GM12878 (cell line): ENCODE measurements at regions not wholly inside any gene's neighbourhood (a gene's known extent, or its start where the extent isn't known, plus 50 kb on each side); places are given as distances from the start of the nearest gene placed in this dataset.

Experiments used
- ATAC-seq: fragments of 200-7000 bp; cut with Tn5 transposase; 3 replicates; pipeline ENCODE4 v1.9.1; 2020; ENCODE audit warnings: mild to moderate bottlenecking, moderate library complexity
- BruUV-seq: library from RNA; stranded (reverse); fragments of 400-500 nt; replicated peaks from 2 replicates; lab custom pipeline; 2021; lab: Mats Ljungman, UMichigan
- CTCF ChIA-PET: fragments of 300-600 bp; sonication (Branson Sonifier 250); formaldehyde crosslinking; extraction: SDS; loops from one replicate; lab custom pipeline; 2021; ENCODE audit warnings: inconsistent platforms; lab: Yijun Ruan, JAX
- POLR2A ChIA-PET: fragments of 350-600 bp; formaldehyde crosslinking; extraction: SDS; loops from one replicate; lab custom pipeline; 2021; ENCODE audit warnings: inconsistent platforms; lab: Charles Lee
- RAD21 ChIA-PET: fragments of 300-600 bp; sonication (Branson Sonifier 250); formaldehyde crosslinking; loops from one replicate; lab custom pipeline; 2023; ENCODE audit warnings: antibody characterized with exemption; ENCODE audit not compliant: unreplicated experiment; lab: Charles Lee
- SMC1A ChIA-PET: fragments of 300-600 bp; sonication (Branson Sonifier 250); formaldehyde crosslinking; loops from one replicate; lab custom pipeline; 2023; ENCODE audit not compliant: unreplicated experiment, uncharacterized antibody; lab: Charles Lee
- DNase-seq: peaks from one replicate; pipeline ENCODE4 v3.0.0-alpha.2; 2011; ENCODE audit warnings: low read depth, low spot score
- FAIRE-seq: peaks from 3 replicates; lab custom pipeline; 2011; peaks lifted over from hg19 to GRCh38; lab: Jason Lieb, UNC
- H2AFZ ChIP-seq: 2 replicates; pipeline ENCODE4 v1.6.0; 2011; ENCODE audit warnings: low read depth, low read length, control low read depth; ENCODE audit not compliant: control insufficient read depth
- H3K27ac ChIP-seq: 2 replicates; pipeline ENCODE4 v1.5.1; 2011; ENCODE audit warnings: control low read depth; ENCODE audit not compliant: control insufficient read depth, insufficient read depth
- H3K27me3 ChIP-seq, 2 experiments: replicated peaks in 1 of 2; 2 replicates each; pipeline versions ENCODE4 v1.6.0 to v1.6.1; 2011; ENCODE audit warnings: low read length in 1 of 2; ENCODE audit not compliant: control insufficient read depth in 2 of 2, insufficient read depth in 2 of 2
- H3K36me3 ChIP-seq, 2 experiments: 2 replicates each; pipeline ENCODE4 v1.5.1; 2011; ENCODE audit warnings: low read length in 1 of 2; ENCODE audit not compliant: control insufficient read depth in 2 of 2, insufficient read depth in 2 of 2
- H3K4me1 ChIP-seq: 2 replicates; pipeline ENCODE4 v1.6.1; 2011; ENCODE audit warnings: mild to moderate bottlenecking, low read length, moderate library complexity, mixed read lengths; ENCODE audit not compliant: control insufficient read depth, insufficient read depth
- H3K4me2 ChIP-seq: 2 replicates; pipeline ENCODE4 v1.6.0; 2011; ENCODE audit warnings: control low read depth; ENCODE audit not compliant: control insufficient read depth, insufficient read depth
- H3K4me3 ChIP-seq: fragments of 200-600 bp; sonication (generic); 2 replicates; pipeline ENCODE4 v1.5.1; 2016
- H3K79me2 ChIP-seq: 2 replicates; pipeline ENCODE4 v1.6.0; 2011; ENCODE audit warnings: low read length; ENCODE audit not compliant: control insufficient read depth, insufficient read depth
- H3K9ac ChIP-seq: 2 replicates; pipeline ENCODE4 v1.8.0; 2011; ENCODE audit warnings: low read length, control low read depth, mixed read lengths; ENCODE audit not compliant: control insufficient read depth, insufficient read depth
- H3K9me3 ChIP-seq: replicated peaks from 3 replicates; pipeline ENCODE4 v1.5.1; 2011; ENCODE audit warnings: mild to moderate bottlenecking, low read length; ENCODE audit not compliant: control insufficient read depth, insufficient read depth
- H4K20me1 ChIP-seq: 2 replicates; pipeline ENCODE4 v1.6.0; 2011; ENCODE audit not compliant: control insufficient read depth, insufficient read depth
- BCL3 ChIP-seq: IDR thresholded peaks from 2 replicates; pipeline ENCODE4 v1.6.1; 2011; ENCODE audit warnings: borderline replicate concordance, low read depth, mild to moderate bottlenecking, moderate library complexity, low read length; ENCODE audit not compliant: insufficient read depth, poor library complexity, severe bottlenecking
- EP300 ChIP-seq, 2 experiments: fragments of 150-350 bp in 1 of 2; IDR thresholded peaks; 2 replicates each; pipeline ENCODE4 v1.6.1; 2011 to 2012; ENCODE audit warnings: low read depth in 2 of 2, low read length in 2 of 2, borderline replicate concordance in 1 of 2, improper control_type of control experiment in 1 of 2, inconsistent platforms in 1 of 2; ENCODE audit not compliant: control insufficient read depth in 1 of 2
- HCFC1 ChIP-seq: fragments of 150-350 bp; IDR thresholded peaks from 2 replicates; pipeline ENCODE4 v1.6.1; 2014; ENCODE audit warnings: low read length
- KAT2A ChIP-seq: conservative IDR thresholded peaks from 2 replicates; pipeline ENCODE4 v1.6.1; 2011; ENCODE audit warnings: low read depth, low read length; ENCODE audit not compliant: control insufficient read depth
- KDM1A ChIP-seq: fragments of 200-600 bp; sonication (generic); IDR thresholded peaks from 2 replicates; pipeline ENCODE4 v1.6.1; 2016; ENCODE audit warnings: borderline replicate concordance
- NKRF ChIP-seq: fragments of 450-650 bp; conservative IDR thresholded peaks from 2 replicates; pipeline ENCODE4 v1.6.1; 2017; ENCODE audit warnings: mild to moderate bottlenecking, moderate library complexity
- PAX8 ChIP-seq: fragments of 450-650 bp; IDR thresholded peaks from 2 replicates; pipeline ENCODE4 v1.6.1; 2017; ENCODE audit warnings: mild to moderate bottlenecking, moderate library complexity
- POLR2AphosphoS5 ChIP-seq: IDR thresholded peaks from 2 replicates; pipeline ENCODE4 v1.6.1; 2011; ENCODE audit warnings: mild to moderate bottlenecking, low read length, inconsistent platforms
- SP1 ChIP-seq: IDR thresholded peaks from one replicate; pipeline ENCODE4 v1.6.1; 2011; ENCODE audit warnings: low read depth, low read length
- STAT3 ChIP-seq: IDR thresholded peaks from 2 replicates; pipeline ENCODE4 v1.6.1; 2011; ENCODE audit warnings: low read depth, low read length, improper control_type of control experiment
- SUZ12 ChIP-seq: fragments of 200-600 bp; sonication (generic); IDR thresholded peaks from one replicate; pipeline ENCODE4 v1.6.1; 2018; ENCODE audit warnings: antibody characterized with exemption, mild to moderate bottlenecking; ENCODE audit not compliant: unreplicated experiment
- TARDBP ChIP-seq: IDR thresholded peaks from 2 replicates; pipeline ENCODE4 v1.6.1; 2016; ENCODE audit warnings: borderline replicate concordance
- ZNF207 ChIP-seq: fragments of 450-650 bp; IDR thresholded peaks from 2 replicates; pipeline ENCODE4 v1.6.1; 2014; ENCODE audit warnings: antibody characterized with exemption, mild to moderate bottlenecking, borderline replicate concordance
- ZNF217 ChIP-seq: fragments of 450-650 bp; IDR thresholded peaks from 2 replicates; pipeline ENCODE4 v1.6.1; 2017; ENCODE audit warnings: antibody characterized with exemption, mild to moderate bottlenecking
- ZNF622 ChIP-seq: fragments of 450-650 bp; IDR thresholded peaks from 2 replicates; pipeline ENCODE4 v1.6.1; 2017; ENCODE audit warnings: mild to moderate bottlenecking, inconsistent platforms
- WGBS: methylation state at CpG from one replicate; pipeline ENCODE4 v1.1.6; 2016; ENCODE audit warnings: low lambda C conversion rate; ENCODE audit not compliant: insufficient replicate concordance, insufficient coverage; ENCODE audit errors: missing lambda C conversion rate; 5-methylcytosine and 5-hydroxymethylcytosine counted together
- in situ Hi-C: fragments of 300-500 bp; cut with MboI; formaldehyde crosslinking; loops from 9 replicates; pipeline ENCODE4 v1.14.3; 2018; ENCODE audit warnings: mixed read lengths
- intact Hi-C: fragments of 100-400 bp; cut with micrococcal nuclease; formaldehyde crosslinking; loops from one replicate; pipeline ENCODE4 v1.14.2; 2022; ENCODE audit not compliant: unreplicated experiment

GRCh38 chr2:191556463-191556862, 121.5 kb upstream of the NABP1 start:
- Histone ChIP-seq H3K9me3 (no peaks in the 10 kb centered on the region), H2AFZ (no peak overlapping the region), H3K79me2 (no peaks in the 10 kb centered on the region), H3K4me2 (no peak overlapping the region), H3K27ac (no peak overlapping the region), H3K36me3 (no peaks in the 10 kb centered on the region), H3K4me1 (no peaks in the 10 kb centered on the region), H3K9ac (no peak overlapping the region), H3K27me3 (no peaks in the 10 kb centered on the region), H3K4me3 (no peak overlapping the region), H4K20me1 (no peaks in the 10 kb centered on the region)
- ATAC-seq (no peak), FAIRE-seq (no peak), DNase-seq (no peak)
- in situ Hi-C loops, result no loop called here
- BruUV-seq, result no TSS peak
- intact Hi-C loops, result loop anchor here (5.0 to 10.0 kb wide), 2 partner anchors 311 to 728 kb away; no protein-coding TSS in a partner anchor
- ChIA-PET SMC1A (interaction anchor here (0.6 to 7.3 kb wide), 14 partner anchors 7 to 908 kb away, joined by 3 to 45 read pairs (median 4); no protein-coding TSS in a partner anchor), RAD21 (interaction anchor here (0.5 to 4.5 kb wide), 7 partner anchors 11 to 606 kb away, joined by 3 to 34 read pairs (median 3); no protein-coding TSS in a partner anchor), POLR2A (no interaction called here), CTCF (interaction anchor here (0.9 to 7.3 kb wide), 12 partner anchors 11 to 606 kb away, joined by 3 to 62 read pairs (median 9); no protein-coding TSS in a partner anchor)
- TF ChIP-seq TARDBP, result no peak
- TF ChIP-seq KAT2A, result no peak
- TF ChIP-seq HCFC1, result no peak
- TF ChIP-seq SUZ12, result no peak
- TF ChIP-seq ZNF217, result no peak
- TF ChIP-seq SP1, result no peak
- TF ChIP-seq KDM1A, result no peak
- WGBS, result 2% methylated on average over 2 of the region's 2 CpGs

- Histone ChIP-seq H3K9ac (no peak overlapping the region), H3K36me3 (no peaks in the 10 kb centered on the region), H3K4me3 (no peak overlapping the region), H3K27me3 (no peaks in the 10 kb centered on the region), H3K9me3 (no peaks in the 10 kb centered on the region), H2AFZ (no peak overlapping the region; the same call in 1 of the 2 replicates), H3K27ac (no peak overlapping the region), H3K79me2 (no peaks in the 10 kb centered on the region), H4K20me1 (no peaks in the 10 kb centered on the region), H3K4me2 (no peak overlapping the region), H3K4me1 (no peaks in the 10 kb centered on the region)
- BruUV-seq, result no TSS peak
- ChIA-PET POLR2A (interaction anchor here (0.6 kb wide), 1 partner anchor 259 kb away, joined by 3 read pairs; no protein-coding TSS in a partner anchor), RAD21 (interaction anchor here (1.2 to 1.6 kb wide), 4 partner anchors 9 to 605 kb away, joined by 3 to 6 read pairs (median 4); no protein-coding TSS in a partner anchor), SMC1A (interaction anchor here (1.1 to 7.3 kb wide), 7 partner anchors 10 to 604 kb away, joined by 3 to 45 read pairs (median 6); no protein-coding TSS in a partner anchor), CTCF (interaction anchor here (0.7 to 7.3 kb wide), 6 partner anchors 9 to 605 kb away, joined by 3 to 62 read pairs (median 3); no protein-coding TSS in a partner anchor)
- DNase-seq (no peak), ATAC-seq (peak; percentile 49), FAIRE-seq (no peak)
- in situ Hi-C loops (no loop called here), intact Hi-C loops (loop anchor here (5.0 to 10.0 kb wide), 2 partner anchors 309 to 727 kb away; no protein-coding TSS in a partner anchor)
- WGBS, result 30% methylated on average over 5 of the region's 5 CpGs
- TF ChIP-seq EP300 (IDR thresholded peaks at IDR 0.05; ENCODE audit: borderline replicate concordance in 1 of 2, control insufficient read depth in 1 of 2, low read depth in 2 of 2, low read length in 2 of 2) (no peak), NKRF (no peak), STAT3 (no peak), PAX8 (no peak), ZNF207 (no peak), POLR2AphosphoS5 (no peak), BCL3 (no peak), ZNF622 (no peak)
Measured at GRCh38 chr2:191557841-191558240, 120.1 kb upstream of the NABP1 start.
